ENCODE measurements at regions not wholly inside any gene's neighbourhood (a gene's known extent, or its start where the extent isn't known, plus 50 kb on each side); places are given as distances from the start of the nearest gene placed in this dataset.

DNA sequence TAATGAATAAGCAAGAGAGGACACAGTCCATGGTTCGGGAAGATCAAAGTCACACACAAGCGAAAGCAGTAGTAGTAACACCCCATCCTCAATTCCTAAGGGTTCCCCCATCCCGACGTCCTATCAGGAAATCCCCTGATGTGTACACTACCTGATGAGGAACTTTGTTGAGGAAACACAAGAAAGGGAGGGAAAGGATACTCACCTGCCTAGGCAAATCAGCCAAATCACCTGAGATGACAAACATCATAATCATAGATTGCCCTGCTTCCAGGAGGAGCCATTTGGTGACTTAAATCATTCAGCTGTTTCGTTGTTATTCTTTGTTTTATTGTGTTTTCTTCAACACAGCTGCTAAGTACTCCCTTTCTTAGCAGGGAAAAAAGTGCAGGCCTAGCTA is 55.5 kb upstream of the SPOPL start:
- WGBS, 2 donors (ENCODE audit: low coverage in 1 of 2), result 80 to 92% methylated on average over 5 of the region's 5 CpGs
- TF ChIP-seq POLR2A (IDR thresholded peaks at IDR 0.05) (no peak), POLR2AphosphoS5 (IDR thresholded peaks at IDR 0.05) (no peak), EP300 (IDR thresholded peaks at IDR 0.05) (no peak)
- TF ChIP-seq, protein P1, sequence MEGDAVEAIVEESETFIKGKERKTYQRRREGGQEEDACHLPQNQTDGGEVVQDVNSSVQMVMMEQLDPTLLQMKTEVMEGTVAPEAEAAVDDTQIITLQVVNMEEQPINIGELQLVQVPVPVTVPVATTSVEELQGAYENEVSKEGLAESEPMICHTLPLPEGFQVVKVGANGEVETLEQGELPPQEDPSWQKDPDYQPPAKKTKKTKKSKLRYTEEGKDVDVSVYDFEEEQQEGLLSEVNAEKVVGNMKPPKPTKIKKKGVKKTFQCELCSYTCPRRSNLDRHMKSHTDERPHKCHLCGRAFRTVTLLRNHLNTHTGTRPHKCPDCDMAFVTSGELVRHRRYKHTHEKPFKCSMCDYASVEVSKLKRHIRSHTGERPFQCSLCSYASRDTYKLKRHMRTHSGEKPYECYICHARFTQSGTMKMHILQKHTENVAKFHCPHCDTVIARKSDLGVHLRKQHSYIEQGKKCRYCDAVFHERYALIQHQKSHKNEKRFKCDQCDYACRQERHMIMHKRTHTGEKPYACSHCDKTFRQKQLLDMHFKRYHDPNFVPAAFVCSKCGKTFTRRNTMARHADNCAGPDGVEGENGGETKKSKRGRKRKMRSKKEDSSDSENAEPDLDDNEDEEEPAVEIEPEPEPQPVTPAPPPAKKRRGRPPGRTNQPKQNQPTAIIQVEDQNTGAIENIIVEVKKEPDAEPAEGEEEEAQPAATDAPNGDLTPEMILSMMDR (IDR thresholded peaks at IDR 0.05), result no peak

DNA sequence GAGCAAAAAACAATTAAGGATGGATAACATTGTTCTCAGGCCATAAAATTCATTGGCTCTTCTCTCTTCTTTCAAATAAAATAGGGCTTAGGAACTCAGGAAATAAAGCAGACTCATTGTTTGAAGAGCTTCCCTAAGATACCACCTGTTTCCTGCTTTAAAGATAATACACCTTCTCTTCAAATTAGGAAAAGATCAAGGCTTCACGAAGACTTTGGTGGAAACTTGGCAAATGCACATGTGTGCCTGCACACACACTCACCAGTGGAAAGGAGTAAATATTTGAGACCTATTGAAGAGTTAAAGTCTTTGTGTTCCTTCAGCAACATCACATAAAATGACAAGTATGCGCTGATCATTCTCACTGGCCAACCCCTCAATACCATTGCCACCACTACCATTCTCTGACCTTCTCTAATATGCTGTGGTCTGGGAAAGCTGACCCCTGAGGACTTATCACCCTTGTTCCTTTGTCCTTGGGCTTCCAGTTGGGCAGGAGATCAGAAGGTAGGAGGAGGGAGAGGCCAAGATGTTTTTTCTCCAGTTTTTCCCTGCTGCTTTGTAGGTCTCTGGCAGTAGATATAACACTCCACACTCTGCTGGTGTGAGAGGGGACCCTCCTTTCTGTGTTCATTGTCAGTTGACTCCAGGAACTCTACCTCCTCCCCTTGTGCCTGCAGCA is 53.5 kb upstream of the SPOPL start:
- H3K36me3 ChIP-seq, result no peaks in the 10 kb centered on the region
- H3K9me3 ChIP-seq, result no peaks in the 10 kb centered on the region
- no peak for ATAC-seq
- no peak for TF ChIP-seq POLR2A (IDR thresholded peaks at IDR 0.05)
- no peak for TF ChIP-seq EP300 (IDR thresholded peaks at IDR 0.05)
- TF ChIP-seq POLR2AphosphoS5 (IDR thresholded peaks at IDR 0.05), result no peak
- TF ChIP-seq, protein P1 (IDR thresholded peaks at IDR 0.05), result no peak
- H3K27ac ChIP-seq, result no peak overlapping the region
- WGBS, 2 donors (ENCODE audit: low coverage in 1 of 2), result 78 to 82% methylated on average over 2 of the region's 2 CpGs
- H3K4me1 ChIP-seq, result no peaks in the 10 kb centered on the region
- no peak overlapping the region for H3K4me3 ChIP-seq
- no peaks in the 10 kb centered on the region for H3K27me3 ChIP-seq

More for the DNA sequence above, 55.5 kb upstream of the SPOPL start:
- no peak for ATAC-seq
- Histone ChIP-seq H3K27me3 (no peaks in the 10 kb centered on the region), H3K36me3 (no peaks in the 10 kb centered on the region), H3K27ac (no peak overlapping the region), H3K4me1 (no peaks in the 10 kb centered on the region), H3K4me3 (no peak overlapping the region), H3K9me3 (no peaks in the 10 kb centered on the region)

Measured in gastroesophageal sphincter (tissue), 4 donors.